ENCODE measurements at regions not wholly inside any gene's neighbourhood (a gene's known extent, or its start where the extent isn't known, plus 50 kb on each side); places are given as distances from the start of the nearest gene placed in this dataset.

DNA sequence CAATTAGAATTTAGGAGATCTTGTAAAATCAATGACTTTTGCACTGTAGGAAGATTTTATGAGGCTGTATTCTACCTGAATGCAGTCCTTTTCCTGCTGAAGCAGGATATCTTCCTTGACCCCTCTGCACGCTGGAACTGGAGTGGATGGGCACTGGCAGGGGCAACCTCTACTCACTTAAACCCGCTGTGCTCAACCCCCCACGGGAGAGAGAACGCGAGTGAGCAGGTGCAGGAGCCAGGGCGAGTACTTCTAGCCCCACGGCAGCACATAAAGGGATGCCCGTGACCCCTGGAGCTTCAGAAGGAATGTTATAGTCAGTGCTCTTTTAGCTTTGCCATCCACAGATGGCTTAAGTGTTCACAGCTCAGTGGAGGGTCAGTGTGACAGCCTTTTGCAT is 1144.8 kb downstream of the EPHA7 start:
- Histone ChIP-seq H4K5ac (ENCODE audit: insufficient read length, low read depth, low read length) (no peak overlapping the region), H3K23ac (ENCODE audit: insufficient read length, low read depth, low read length) (no peak overlapping the region), H2AK5ac (ENCODE audit: insufficient read length, low read length) (no peak overlapping the region), H3K18ac (ENCODE audit: insufficient read length, low read depth, low read length) (no peak overlapping the region), H3K4me2 (ENCODE audit: insufficient read depth, insufficient read length, low read length) (no peak overlapping the region), H3K79me2 (ENCODE audit: insufficient read depth, low read length) (no peaks in the 10 kb centered on the region), H2BK5ac (ENCODE audit: insufficient read length, low read length) (no peak overlapping the region), H2AFZ (ENCODE audit: low read length) (no peak overlapping the region), H2BK12ac (ENCODE audit: insufficient read length, low read depth, low read length) (no peak overlapping the region), H3K14ac (ENCODE audit: insufficient read depth, low read length) (no peak overlapping the region), H2BK15ac (ENCODE audit: low read depth, low read length) (no peak overlapping the region), H3K9ac (ENCODE audit: extremely low read depth, insufficient read length, low read length) (no peak overlapping the region), H4K20me1 (ENCODE audit: control insufficient read depth, insufficient read depth, insufficient read length) (no peaks in the 10 kb centered on the region), H4K8ac (replicated peaks; ENCODE audit: insufficient read length, low read depth, low read length) (no peak overlapping the region), H3K23me2 (ENCODE audit: insufficient read length, low read depth, low read length, poor library complexity, severe bottlenecking) (no peaks in the 10 kb centered on the region), H3K79me1 (ENCODE audit: insufficient read depth, low read depth, low read length, poor library complexity, severe bottlenecking) (no peaks in the 10 kb centered on the region), H3T11ph (ENCODE audit: low read length) (no peak overlapping the region), H2BK120ac (ENCODE audit: low read depth, low read length, poor library complexity, severe bottlenecking) (no peak overlapping the region), H2BK20ac (ENCODE audit: low read depth, low read length, poor library complexity, severe bottlenecking) (no peak overlapping the region), H3K27ac (ENCODE audit: insufficient read length, low read depth, low read length) (no peak overlapping the region), H3K4ac (ENCODE audit: low read depth, low read length) (no peak overlapping the region), H3K4me1 (ENCODE audit: insufficient read depth, low read length) (no peaks in the 10 kb centered on the region), H3K56ac (ENCODE audit: insufficient read length, low read depth, low read length) (no peak overlapping the region), H3K27me3 (ENCODE audit: insufficient read depth, low read length) (no peaks in the 10 kb centered on the region), H3K9me3 (ENCODE audit: control insufficient read depth, low read depth, low read length) (no peaks in the 10 kb centered on the region), H4K91ac (ENCODE audit: insufficient read length, low read depth, low read length) (no peak overlapping the region)
- DNase-seq: no peak
- peaks cover 0 to 3% of the 10 kb centered on the region in 2 experiments; a peak in 1 of 4 replicates for H3K4me1 Mint-ChIP-seq
- H3K36me3 Mint-ChIP-seq (ENCODE audit: insufficient read depth in 1 of 3, low read depth in 3 of 3): no peaks in the 10 kb centered on the region
- no peaks in the 10 kb centered on the region; a peak in 2 of 5 replicates for H3K9me3 Mint-ChIP-seq
- no CpG with 5 or more reads among the region's 8 CpGs for WGBS (ENCODE audit: extremely low coverage, insufficient read length, low lambda C conversion rate)
- H3K4me3 Mint-ChIP-seq: no peak overlapping the region
- H3K27ac Mint-ChIP-seq: no peak overlapping the region; a peak in 1 of 7 replicates
- no peaks in the 10 kb centered on the region for H3K27me3 Mint-ChIP-seq (ENCODE audit: low read depth)
- TF ChIP-seq CTCF (conservative IDR thresholded peaks at IDR 0.05): no peak

Data from H9 (cell line).